Fibroblast of the aortic adventitia (primary cell): ENCODE measurements at regions not wholly inside any gene's neighbourhood (a gene's known extent, or its start where the extent isn't known, plus 50 kb on each side); places are given as distances from the start of the nearest gene placed in this dataset.

Experiments
- DNase-seq: peaks from one replicate; pipeline ENCODE4 v3.0.0-alpha.2; 2010; ENCODE audit warnings: low read depth
- H3K4me3 ChIP-seq: 2 replicates; pipeline ENCODE4 v1.5.1; 2011; ENCODE audit warnings: low read depth, mild to moderate bottlenecking, control low read depth, low read length, moderate library complexity
- TF ChIP-seq, protein P1 (sequence below): IDR thresholded peaks from 2 replicates; pipeline ENCODE4 v1.5.1; 2011; ENCODE audit warnings: mild to moderate bottlenecking, low read length, control low read depth, inconsistent platforms; ENCODE audit not compliant: insufficient read depth

DNA sequence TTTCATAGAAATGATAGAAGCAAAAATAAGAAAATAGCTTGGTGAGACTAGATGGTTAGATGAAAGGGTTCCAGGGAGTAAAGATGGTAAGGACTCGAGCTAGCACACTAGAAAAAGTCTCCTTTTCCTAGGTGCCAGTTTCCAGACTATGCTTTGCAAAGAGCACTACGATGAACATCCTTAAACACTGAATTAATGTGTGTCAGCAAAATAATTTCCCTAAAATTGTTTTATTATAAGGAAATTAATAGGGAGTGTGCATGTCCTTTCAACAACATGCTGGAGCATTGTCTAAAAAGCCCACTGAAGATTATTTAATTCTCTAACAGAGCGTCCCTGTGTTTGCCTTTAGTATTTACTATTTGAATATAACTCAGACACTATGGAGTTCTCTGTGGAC lies 107.4 kb upstream of the NDUFV2 start:
- H3K4me3 ChIP-seq, result no peak overlapping the region
- no peak for DNase-seq
- TF ChIP-seq, protein P1, sequence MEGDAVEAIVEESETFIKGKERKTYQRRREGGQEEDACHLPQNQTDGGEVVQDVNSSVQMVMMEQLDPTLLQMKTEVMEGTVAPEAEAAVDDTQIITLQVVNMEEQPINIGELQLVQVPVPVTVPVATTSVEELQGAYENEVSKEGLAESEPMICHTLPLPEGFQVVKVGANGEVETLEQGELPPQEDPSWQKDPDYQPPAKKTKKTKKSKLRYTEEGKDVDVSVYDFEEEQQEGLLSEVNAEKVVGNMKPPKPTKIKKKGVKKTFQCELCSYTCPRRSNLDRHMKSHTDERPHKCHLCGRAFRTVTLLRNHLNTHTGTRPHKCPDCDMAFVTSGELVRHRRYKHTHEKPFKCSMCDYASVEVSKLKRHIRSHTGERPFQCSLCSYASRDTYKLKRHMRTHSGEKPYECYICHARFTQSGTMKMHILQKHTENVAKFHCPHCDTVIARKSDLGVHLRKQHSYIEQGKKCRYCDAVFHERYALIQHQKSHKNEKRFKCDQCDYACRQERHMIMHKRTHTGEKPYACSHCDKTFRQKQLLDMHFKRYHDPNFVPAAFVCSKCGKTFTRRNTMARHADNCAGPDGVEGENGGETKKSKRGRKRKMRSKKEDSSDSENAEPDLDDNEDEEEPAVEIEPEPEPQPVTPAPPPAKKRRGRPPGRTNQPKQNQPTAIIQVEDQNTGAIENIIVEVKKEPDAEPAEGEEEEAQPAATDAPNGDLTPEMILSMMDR, result no peak

DNA sequence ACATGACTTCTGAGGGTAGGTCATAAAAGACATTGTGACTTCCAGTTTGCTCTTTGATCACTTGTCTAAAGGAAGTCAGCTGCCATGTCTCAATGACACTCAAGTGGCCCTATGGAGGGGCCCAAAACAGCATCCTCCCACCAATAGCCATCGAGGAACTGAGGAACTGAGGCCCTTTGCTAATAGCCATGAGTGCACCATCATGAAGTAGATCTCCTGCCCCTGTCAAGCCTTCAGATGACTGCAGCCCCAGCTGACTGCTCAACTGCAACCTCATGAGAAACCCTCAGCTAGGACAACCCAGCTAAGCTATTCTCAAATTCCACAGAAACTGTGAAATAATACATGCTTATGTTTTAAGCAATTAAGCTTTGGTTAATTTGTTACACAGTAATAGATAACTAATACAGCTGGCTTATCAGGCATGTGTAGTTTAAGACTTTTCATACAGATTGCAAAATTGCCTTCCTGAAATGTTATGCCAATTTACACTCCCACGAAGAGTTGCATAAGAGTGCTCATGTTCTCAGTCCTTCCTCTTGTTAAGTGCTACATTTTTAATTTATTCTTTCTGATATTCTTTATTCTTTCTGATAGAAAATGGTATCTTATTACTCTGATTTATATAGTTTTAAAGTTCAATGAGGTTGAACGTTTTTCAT lies 105.6 kb upstream of the NDUFV2 start:
- H3K4me3 ChIP-seq, result no peak overlapping the region
- TF ChIP-seq, protein P1, result no peak
- peak; percentile 67 for DNase-seq

DNA sequence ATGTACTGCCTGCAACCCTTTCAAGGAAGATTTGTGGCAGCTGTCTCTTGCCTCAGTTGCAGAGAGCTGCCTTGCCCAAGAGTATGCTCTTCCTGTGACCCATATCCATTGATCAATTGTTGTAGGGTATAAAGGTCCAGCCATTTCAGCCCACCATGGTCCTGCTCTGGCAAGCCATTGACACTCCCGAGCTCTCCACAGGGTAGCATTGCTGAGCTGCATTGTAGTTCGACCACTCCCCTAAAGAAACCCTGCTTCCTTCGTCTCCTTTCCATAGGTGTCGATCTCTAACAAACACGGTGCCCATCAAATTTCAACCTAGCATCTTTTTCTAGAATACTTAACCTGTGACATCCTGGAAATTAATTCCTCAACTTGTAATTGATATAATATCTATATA lies 104.9 kb upstream of the NDUFV2 start:
- no peak overlapping the region for H3K4me3 ChIP-seq
- no peak for DNase-seq
- TF ChIP-seq, protein P1, result no peak

DNA sequence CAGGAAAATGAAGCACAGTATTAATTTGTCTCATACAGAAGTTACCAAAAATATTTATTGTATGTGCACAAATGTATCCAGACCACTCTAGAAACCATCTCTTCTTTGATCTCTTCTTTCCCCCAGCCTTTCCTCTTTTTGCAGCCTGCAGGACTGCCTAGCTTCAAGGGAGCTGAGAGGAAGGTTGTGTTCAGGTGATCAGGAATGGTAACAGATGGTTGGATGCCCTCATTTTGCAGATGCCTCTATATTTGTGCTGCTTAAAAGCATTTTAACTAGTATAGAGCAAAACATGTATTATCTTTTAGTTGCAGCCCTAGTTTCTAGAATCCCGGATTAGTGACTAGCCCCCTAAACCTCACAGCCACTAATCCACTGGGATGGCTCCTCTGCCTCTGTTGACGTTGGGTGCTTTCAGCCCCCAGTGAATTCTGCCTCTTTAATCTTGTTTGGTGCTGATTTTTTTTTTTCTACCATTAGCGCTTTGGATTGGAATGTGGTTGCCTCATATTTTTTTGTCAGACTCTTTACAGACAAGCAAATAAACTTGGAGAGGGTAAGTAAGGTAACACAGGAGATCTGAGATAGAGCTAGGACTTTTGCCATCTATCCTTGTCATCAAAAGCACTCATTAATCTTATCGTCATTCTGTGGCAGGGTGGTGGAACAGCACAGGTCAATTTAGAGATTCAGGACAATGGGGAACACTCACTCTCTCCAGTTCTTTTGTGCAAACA lies 103.8 kb upstream of the NDUFV2 start:
- no peak overlapping the region for H3K4me3 ChIP-seq
- DNase-seq, result peak; percentile 56
- TF ChIP-seq, protein P1, result no peak

DNA sequence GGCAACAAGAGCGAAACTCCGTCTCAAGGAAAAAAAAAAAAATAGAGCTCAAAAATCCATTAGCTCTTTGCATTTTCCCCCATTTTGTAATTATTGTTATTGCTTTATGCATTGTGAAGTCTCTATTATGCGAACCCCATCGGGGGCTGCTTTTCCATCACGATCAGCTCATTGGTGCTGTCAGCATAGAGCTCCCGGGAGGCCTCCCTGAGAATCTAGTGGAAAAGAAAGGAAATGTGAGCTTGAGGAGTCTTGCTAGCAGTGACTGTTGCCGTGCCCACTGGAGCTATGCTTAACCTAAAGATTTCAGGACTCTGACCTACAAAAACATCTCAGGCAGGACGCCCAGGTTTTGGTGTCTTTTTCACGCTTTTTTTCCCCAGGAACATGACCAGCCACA lies 102.6 kb upstream of the NDUFV2 start:
- no peak for DNase-seq
- no peak overlapping the region for H3K4me3 ChIP-seq
- TF ChIP-seq, protein P1, result no peak

DNA sequence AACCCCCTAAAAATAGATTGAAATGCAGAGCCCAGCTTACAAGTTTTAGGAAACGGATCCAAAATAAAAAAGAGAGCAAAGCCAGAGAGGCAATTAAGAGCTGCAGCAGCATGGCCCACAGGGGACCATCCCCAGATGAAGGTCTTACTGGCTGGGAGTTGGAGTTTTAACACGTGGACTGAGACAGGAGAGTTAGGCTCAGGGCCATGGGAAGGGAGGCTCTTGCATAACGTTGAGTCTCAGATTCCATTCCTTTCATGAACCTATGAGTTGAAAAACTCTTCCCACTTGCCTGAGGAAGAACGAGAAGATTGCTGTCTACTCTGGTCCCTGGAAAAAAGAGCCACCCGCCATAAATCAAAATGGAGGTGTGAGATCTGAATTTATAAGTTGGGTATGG lies 101.8 kb upstream of the NDUFV2 start:
- no peak overlapping the region for H3K4me3 ChIP-seq
- TF ChIP-seq, protein P1, result no peak
- peak; percentile 80 for DNase-seq
